CD1c-positive myeloid dendritic cell (primary cell): ENCODE measurements at regions not wholly inside any gene's neighbourhood (a gene's known extent, or its start where the extent isn't known, plus 50 kb on each side); places are given as distances from the start of the nearest gene placed in this dataset.
"Not testable (repeated sequence)": the region's sequence is repeated elsewhere in the genome, so short reads cannot be mapped to it uniquely, and the experiment has no call there.

Experiments used
- DNase-seq: peaks from one replicate; pipeline ENCODE4 v3.0.0-alpha.2; 2016; ENCODE audit errors: extremely low spot score

DNA sequence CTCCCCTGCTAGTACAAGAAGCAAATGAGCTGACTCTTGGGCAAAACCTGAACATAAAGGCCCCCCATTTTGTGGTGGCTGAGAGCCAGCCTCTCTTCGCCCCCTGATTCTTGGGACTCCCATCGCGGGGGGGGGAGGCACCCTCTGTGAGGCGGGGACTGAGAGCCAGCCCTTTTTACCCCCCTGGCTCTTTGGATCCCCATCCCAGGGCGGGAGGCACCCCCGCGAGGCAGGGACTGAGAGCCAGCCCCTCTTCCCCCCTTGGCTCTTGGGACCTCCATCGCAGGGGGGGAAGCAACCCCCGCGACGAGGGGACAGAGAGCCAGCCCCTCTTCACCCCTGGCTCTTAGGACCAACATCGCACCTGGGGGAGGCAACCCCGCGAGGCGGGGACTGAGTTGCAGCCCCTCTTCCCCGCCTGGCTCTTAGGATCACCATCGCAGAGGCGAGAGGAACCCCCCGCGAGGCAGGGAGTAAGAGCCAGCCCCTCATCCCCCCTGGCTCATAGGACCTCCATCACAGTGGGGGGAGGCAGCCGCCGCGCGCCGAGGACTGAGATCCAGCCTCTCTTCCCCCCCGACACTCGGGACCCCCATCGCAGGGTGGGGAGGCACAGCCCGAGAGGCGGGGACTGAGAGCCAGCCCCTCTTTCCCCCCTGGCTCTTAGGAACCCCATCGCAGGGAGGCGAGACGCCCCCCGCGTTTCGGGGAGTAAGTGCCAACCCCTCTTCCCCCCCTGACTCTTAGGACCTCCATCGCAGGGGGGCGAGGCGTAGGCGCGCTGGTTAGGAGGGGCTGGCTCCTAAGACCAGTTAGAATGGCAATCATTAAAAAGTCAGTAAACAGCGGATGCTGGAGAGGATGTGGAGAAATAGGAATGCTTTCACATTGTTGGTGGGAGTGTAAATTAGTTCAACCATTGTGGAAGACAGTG, 2428.4 kb upstream of the PCDH20 start:
- DNase-seq: no peak

DNA sequence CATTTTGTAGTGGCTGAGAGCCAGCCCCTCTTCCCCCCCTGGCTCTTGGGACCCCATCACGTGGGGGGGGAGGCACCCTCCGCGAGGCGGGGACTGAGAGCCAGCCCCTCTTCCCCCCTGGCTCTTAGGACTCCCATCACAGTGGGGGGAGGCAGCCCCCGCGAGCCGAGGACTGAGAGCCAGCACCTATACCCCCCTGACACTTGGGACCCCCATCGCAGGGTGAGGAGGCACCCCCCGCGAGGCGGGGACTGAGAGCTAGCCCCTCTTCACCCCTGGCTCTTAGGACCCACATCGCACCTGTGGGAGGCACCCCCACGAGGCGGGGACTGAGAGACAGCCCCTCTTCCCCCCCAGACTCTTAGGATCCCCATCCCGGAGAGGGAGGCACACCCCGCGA, 2426.5 kb upstream of the PCDH20 start:
- DNase-seq: no peak

DNA sequence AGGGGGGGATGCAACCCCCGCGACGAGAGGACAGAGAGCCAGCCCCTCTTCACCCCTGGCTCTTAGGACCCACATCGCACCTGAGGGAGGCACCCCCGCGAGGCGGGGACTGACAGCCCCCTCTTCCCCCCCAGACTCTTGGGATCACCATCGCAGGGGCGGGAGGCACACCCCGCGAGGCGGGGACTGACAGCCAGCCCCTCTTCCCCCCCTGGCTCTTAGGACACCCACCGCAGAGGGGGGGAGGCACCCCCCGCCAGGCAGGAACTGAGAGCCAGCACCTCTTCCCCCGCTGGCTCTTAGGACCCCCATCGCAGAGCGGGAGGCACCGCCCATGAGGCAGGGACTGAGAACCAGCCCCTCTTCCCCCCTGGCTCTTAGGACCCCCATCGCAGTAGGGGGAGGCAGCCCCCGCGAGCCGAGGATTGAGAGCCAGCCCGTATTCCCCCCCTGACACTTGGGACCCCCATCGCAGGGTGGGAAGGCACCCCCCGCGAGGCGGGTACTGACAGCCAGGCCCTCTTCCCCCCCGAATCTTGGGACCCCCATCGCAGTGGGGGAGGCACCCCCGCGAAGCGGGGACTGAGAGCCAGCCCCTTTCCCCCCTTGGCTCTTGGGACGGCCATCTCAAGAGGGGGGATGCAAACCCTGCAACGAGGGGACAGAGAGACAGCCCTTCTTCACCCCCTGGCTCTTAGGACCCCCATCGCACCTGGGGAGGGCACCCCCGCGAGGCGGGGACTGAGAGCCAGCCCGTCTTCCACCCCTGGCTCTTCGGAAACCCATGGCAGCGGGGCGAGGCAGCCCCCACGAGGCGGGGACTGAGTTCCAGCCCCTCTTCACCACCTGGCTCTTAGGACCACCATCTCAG, 2425.1 kb upstream of the PCDH20 start:
- DNase-seq: no peak

DNA sequence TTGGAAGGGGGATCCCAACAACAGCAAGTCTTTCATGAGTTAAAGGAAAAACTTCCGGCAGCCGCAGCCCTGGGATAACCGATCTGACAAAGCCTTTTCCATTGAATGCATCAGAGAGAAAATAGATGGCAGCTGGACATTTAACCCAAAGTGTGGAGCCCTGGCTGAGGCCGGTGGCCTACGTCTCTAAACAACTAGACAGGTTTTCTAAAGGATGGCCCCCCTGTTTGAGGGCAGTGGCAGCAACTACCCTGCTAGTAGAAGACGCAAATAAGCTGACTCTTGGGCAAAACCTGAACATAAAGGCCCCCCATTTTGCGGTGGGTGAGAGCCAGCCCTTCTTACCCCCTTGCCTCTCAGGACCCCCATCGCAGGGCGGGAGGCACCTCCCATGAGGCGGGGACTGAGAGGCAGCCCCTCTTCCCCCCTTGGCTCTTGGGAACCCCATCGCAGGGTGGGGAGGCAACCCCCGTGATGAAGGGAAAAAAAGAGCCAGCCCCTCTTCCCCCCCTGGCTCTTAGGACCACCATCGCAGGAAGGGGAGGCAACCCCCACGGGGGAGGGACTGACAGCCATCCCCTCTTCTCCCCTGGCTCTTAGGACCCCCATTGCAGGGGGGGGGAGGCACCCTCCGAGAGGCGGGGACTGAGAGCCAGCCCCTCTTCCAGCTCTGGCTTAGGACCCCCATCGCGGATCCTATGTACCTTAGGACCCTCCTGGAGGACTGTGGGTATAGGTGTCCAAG, 2422.9 kb upstream of the PCDH20 start:
- no peak for DNase-seq

DNA sequence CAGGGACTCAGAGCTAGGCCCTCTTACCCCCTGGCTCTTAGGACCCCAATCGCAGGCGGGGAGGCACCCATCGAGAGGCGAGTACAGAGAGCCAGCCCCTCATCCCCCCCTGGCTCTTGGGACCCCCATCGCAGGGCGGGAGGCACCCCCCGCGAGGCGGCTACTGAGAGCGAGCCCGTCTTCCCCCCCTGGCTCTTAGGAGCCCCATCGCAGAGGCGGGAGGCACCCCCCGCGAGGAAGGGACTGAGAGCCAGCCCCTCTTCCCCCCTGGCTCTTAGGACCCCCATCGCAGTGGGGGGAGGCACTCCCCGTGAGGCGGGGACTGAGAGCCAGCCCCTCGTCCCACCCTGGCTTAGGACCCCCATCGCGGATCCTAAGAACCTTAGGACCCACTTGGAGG, 2422.1 kb upstream of the PCDH20 start:
- not testable (repeated sequence) for DNase-seq

DNA sequence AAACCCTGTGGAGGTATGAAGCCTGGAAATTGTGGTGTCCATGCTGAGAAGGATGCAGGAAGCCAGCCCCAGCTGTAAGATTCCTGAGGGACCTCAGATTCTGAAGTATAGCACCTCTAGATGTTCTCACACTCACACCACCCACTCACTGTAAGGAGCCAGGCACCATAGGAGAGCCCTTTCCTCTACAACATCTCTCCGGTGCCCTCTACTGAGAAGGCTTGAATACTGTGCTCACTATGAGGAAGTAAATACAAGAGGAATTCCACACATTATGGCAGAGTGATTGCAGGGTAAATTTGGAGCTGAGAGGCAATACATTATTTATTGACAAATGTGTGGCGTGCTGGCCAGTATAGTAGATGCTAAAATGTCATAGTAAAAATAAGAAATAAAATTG, 2414.0 kb upstream of the PCDH20 start:
- not testable (repeated sequence) for DNase-seq

DNA sequence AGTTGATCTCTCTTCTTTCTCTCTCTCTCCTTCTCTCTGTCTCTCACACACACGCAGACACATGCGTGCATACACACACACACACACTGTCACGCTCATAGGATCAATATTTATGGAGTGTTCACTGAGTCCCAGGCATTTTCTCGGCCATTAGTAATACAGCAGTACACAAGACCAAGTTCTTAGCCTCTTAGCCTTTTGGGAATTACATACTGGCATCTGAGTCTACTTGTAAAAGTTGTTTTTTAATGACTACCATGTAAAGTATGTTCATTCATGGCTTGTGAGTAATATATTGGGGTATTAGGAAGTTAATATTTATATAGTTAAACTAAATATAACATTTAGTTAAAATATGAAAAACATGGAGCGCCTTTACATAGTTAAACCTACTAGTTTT, 2406.1 kb upstream of the PCDH20 start:
- not testable (repeated sequence) for DNase-seq

DNA sequence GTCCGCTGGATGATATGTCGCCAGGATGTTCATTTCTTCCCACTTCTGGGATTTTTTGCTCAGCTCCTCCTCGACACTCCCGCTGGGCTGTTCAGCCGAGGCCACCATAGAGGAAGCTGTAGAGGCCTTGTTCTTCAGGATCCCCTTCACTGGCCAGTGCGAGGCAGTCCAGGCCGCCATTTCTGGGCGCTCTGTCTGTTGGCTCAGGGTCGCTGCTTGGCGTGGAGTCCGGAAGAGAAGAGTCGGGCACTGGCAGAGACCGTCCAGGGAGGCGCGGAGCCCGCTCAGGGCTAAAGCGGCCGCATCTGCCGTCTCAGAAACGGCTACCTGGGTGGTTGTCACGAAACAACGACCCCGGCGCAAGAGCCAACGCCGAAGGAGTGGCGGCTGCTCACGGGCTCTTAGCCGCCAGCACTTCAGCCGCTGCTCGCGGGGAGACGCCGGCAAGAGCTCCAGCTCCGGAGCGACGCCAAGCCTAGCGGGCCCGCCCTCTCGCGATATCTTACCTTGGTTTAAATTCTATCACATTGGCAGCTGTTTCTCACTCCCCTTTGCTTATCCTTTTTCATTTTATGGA, 2395.9 kb upstream of the PCDH20 start:
- DNase-seq: not testable (repeated sequence)

DNA sequence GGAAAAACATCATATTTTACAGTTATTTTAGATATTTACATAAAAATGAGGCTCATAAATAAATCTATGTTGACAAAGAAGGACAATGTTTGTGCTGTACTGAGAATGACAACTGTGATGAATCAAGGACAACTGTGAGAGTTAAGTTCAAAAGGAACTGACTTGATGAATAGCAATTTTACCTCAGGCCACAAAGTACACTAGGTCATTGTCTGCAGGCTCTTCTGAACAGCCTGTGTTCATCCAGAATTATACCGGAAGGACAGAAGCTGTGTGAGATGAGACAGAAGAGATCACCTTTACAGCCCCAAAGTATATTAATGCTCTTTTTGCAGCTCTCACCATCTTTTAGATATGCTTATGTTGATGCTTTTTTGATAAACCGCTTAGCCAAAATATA, 2375.5 kb upstream of the PCDH20 start:
- not testable (repeated sequence) for DNase-seq

DNA sequence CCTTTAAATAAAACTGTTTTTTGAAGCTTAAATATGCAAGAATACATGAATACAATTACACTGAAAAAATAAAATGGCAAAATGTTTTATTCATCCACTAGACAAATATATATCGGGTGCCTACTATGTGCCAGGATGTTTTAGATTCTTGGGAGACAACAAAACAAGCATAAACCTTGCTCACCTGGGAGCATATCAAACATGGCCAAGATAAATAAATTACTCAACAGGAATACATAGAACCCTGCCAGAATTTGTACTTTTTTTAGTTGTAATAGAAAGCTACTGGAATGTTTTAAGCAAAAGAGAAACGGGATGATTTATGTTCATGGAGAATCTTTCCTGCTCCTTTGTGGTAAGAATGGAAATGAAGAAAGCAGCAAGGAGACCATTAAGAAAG, 2358.5 kb upstream of the PCDH20 start:
- no peak for DNase-seq

DNA sequence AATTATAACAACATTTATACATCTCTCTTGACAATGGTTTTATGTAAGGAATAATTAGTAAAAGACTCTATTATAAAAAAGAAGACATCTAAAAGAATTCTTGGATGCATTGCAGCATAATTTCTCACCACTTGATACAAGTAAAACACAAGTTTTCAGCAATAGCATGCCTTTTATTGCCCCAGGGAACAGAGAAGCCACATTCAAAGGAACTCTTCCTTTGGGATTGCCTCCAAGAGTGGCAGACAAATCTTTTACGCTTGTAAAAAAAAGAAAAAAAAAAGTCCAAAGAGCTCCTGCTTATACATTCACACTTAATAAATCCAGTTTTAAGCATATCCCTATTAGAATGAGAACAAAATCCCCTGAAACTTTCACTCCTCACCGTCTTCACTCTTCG, 2357.8 kb upstream of the PCDH20 start:
- no peak for DNase-seq

DNA sequence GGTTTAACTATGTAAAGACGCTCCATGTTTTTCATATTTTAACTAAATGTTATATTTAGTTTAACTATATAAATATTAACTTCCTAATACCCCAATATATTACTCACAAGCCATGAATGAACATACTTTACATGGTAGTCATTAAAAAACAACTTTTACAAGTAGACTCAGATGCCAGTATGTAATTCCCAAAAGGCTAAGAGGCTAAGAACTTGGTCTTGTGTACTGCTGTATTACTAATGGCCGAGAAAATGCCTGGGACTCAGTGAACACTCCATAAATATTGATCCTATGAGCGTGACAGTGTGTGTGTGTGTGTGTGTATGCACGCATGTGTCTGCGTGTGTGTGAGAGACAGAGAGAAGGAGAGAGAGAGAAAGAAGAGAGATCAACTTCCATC, 2342.0 kb upstream of the PCDH20 start:
- DNase-seq: not testable (repeated sequence)

DNA sequence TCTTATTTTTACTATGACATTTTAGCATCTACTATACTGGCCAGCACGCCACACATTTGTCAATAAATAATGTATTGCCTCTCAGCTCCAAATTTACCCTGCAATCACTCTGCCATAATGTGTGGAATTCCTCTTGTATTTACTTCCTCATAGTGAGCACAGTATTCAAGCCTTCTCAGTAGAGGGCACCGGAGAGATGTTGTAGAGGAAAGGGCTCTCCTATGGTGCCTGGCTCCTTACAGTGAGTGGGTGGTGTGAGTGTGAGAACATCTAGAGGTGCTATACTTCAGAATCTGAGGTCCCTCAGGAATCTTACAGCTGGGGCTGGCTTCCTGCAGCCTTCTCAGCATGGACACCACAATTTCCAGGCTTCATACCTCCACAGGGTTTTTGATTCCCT, 2334.2 kb upstream of the PCDH20 start:
- not testable (repeated sequence) for DNase-seq

DNA sequence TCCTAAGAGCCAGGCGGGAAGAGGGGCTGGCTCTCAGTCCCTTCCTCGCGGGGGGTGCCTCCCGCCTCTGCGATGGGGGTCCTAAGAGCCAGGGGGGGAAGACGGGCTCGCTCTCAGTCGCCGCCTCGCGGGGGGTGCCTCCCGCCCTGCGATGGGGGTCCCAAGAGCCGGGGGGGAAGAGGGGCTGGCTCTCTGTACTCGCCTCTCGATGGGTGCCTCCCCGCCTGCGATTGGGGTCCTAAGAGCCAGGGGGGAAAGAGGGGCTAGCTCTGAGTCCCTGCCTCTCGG, 2326.1 kb upstream of the PCDH20 start:
- not testable (repeated sequence) for DNase-seq

DNA sequence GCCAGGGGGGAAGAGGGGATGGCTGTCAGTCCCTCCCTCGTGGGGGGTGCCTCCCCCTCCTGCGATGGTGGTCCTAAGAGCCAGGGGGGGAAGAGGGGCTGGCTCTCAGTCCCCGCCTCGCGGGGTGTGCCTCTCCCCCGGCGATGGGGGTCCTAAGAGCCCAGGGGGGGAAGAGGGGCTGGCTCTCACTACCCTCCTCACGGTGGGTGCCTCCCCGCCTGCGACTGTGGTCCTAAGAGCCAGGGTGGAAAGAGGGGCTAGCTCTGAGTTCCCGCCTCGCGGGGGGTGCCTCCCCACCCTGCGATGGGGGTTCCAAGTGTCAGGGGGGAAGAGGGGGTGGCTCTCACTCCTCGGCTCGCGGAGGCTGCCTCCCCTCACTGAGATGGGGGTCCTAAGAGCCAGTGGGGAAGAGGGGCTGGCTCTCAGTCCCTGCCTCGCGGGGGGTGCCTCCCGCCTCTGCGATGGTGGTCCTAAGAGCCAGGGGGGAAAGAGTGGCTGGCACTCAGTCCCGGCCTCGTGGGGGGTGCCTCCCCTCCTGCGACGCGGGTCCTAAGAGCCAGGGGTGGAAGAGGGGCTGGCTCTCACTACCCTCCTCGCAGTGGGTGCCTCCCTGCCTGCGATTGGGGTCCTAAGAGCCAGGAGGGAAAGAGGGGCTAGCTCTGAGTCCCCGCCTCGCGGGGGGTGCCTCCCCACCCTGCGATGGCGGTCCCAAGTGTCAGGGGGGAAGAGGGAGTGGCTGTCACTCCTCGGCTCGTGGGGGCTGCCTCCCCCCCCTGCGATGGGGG, 2325.6 kb upstream of the PCDH20 start:
- DNase-seq: no peak

DNA sequence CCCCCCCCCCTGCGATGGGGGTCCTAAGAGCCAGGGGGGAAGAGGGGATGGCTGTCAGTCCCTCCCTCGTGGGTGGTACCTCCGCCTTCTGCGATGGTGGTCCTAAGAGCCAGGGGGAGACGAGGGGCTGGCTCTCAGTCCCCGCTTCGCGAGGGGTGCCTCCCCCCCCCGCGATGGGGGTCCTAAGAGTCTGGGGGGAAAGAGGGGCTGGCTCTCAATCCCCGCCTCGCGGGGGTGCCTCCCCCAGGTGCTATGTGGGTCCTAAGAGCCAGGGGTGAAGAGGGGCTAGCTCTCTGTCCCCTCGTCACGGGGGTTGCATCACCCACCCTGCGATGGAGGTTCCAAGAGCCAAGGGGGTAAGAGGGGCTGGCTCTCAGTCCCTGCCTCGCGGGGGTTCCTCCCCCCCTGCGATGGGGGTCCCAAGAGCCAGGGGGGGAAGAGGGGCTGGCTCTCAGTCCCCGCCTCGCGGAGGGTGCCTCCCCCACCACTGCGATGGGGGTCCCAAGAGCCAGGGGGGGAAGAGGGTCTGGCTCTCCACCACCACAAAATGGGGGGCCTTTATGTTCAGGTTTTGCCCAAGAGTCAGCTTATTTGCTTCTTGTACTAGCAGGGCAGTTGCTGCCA, 2323.6 kb upstream of the PCDH20 start:
- DNase-seq: not testable (repeated sequence)

DNA sequence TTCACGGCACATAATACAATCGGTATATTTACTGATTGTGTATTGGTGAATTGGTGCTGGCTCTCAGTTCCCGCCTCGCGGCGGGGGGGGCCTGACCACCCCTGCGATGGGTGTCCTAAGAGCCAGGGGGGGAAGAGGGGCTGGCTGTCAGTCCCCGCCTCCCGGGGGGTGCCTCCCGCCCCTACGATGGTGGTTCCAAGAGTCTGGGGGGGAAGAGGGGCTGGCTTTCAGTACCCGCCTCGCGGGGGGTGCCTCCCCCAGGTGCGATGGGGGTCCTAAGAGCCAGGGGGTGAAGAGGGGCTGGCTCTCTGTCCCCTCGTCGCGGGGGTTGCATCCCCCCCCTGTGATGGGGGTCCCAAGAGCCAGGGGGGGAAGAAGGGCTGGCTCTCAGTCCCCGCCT, 2321.8 kb upstream of the PCDH20 start:
- DNase-seq: no peak

DNA sequence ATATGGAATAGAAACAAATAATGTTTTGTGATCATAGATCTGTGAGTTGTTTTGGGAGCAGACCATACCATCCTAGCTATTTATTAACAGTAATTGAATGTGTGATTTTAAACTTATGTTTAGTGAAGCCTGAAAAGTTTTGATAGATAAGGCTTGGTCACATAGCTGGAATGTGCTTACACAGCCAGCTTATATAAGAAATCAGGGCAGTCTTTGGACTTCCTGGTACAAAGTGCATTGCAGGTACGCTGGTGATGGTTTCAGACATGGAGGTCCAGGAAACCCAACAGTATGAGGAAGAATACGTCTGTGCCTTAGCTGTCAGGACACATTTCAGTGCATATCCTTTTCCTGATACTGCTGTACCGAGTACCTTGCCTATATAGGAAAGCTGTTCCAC, 2316.2 kb upstream of the PCDH20 start:
- DNase-seq: no peak

DNA sequence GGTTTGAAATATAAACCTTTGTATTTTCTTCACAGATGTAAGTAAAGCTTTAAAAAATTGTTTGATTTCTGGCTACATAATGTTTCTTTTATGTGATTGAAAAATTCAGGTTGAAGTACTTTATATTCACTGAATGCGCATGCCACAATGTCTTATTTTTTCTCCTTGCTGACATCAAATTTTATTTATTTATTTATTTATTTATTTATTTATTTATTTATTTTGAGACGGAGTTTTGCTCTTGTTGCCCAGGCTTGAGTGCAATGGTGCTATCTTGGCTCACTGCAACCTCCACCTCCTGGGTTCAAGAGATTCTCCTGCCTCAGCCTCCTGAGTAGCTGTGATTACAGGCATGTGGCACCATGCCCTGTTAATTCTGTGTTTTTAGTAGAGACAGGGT, 2296.5 kb upstream of the PCDH20 start:
- DNase-seq: not testable (repeated sequence)

DNA sequence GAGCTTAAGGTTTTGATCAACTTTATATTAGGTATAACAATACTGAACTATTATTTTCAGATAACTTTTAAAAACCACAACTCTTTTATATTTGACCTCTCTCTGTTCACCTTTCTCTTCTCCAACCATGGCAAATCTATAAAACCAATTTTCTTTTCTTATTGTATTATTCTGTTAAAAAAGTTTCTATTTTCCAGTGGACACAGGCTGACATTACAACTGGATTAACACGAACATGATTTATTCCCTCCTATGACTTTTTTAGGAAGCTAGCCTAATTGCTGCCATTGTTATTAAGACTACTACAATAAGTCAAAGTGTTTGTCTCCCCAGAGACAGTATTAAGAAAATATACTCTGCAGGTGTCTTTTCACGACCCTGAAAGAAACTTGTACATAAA, 2291.1 kb upstream of the PCDH20 start:
- no peak for DNase-seq

DNA sequence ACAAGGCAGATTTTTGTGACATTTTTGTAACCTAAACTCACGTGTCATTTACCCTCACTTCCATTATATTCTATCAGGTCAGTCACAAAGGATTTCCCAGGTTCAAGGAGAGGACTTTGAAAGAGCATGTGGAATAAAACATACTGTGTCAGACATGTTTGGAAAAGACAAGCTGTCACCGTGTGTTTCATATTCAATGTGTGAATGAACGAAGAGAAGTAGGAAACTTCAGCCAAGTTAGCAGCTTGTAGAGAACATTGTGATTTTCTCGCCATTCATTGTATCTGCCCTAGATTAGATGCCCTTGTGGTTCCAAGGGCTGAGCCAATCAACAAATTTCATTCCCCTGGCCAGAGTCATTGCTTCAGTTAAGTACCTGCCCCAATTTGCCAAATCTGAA, 2288.9 kb upstream of the PCDH20 start:
- DNase-seq: no peak
